SU-DHL-6 (cell line): ENCODE measurements at regions not wholly inside any gene's neighbourhood (a gene's known extent, or its start where the extent isn't known, plus 50 kb on each side); places are given as distances from the start of the nearest gene placed in this dataset.

ENCODE experiments used
- H2AFZ ChIP-seq: fragments of 200-600 bp; sonication (generic); 2 replicates; pipeline ENCODE4 v1.6.1; 2014; ENCODE audit warnings: low read depth, mild to moderate bottlenecking, moderate library complexity, mixed read lengths, antibody characterized with exemption, low read length; ENCODE audit not compliant: severe bottlenecking
- H3F3A ChIP-seq: fragments of 200-600 bp; shearing (Covaris generic); 2 replicates; pipeline ENCODE4 v1.6.0; 2016; ENCODE audit warnings: antibody characterized with exemption, mild to moderate bottlenecking; ENCODE audit not compliant: insufficient read depth
- H3K27ac ChIP-seq: fragments of 200-600 bp; sonication (generic); 2 replicates; pipeline ENCODE4 v1.5.1; 2016; ENCODE audit warnings: low read depth, mild to moderate bottlenecking, low read length, moderate library complexity, mixed read lengths
- H3K27me3 ChIP-seq: fragments of 200-600 bp; sonication (generic), shearing (Covaris generic); 2 replicates; pipeline ENCODE4 v1.6.0; 2014; ENCODE audit warnings: mild to moderate bottlenecking, low read length
- H3K36me3 ChIP-seq: fragments of 200-600 bp; sonication (generic); 2 replicates; pipeline ENCODE4 v1.6.1; 2014; ENCODE audit warnings: mild to moderate bottlenecking, low read length, mixed read lengths
- H3K4me2 ChIP-seq: fragments of 300-600, 200-600 bp; shearing (Covaris generic), sonication (generic); 2 replicates; pipeline ENCODE4 v1.6.0; 2014; ENCODE audit warnings: low read length, low read depth, mild to moderate bottlenecking; ENCODE audit not compliant: poor library complexity, severe bottlenecking
- H3K4me3 ChIP-seq: fragments of 200-600 bp; sonication (generic); 2 replicates; pipeline ENCODE4 v1.5.1; 2014; ENCODE audit warnings: antibody characterized with exemption, low read length, mild to moderate bottlenecking, mixed read lengths; ENCODE audit not compliant: insufficient read depth, poor library complexity, severe bottlenecking
- H3K79me2 ChIP-seq: fragments of 200-600 bp; sonication (generic); 2 replicates; pipeline ENCODE4 v1.6.1; 2014; ENCODE audit warnings: mild to moderate bottlenecking, low read length, moderate library complexity; ENCODE audit not compliant: insufficient read depth
- H3K9ac ChIP-seq: fragments of 200-600 bp; sonication (generic); 2 replicates; pipeline ENCODE4 v1.7.0; 2014; ENCODE audit warnings: mild to moderate bottlenecking, low read length
- H3K9me2 ChIP-seq: fragments of 200-600 bp; sonication (generic); replicated peaks from 2 replicates; pipeline ENCODE4 v1.6.1; 2014; ENCODE audit warnings: low read length; ENCODE audit not compliant: insufficient read depth
- H3K9me3 ChIP-seq: fragments of 200-600 bp; sonication (generic); 2 replicates; pipeline ENCODE4 v1.6.1; 2014; ENCODE audit warnings: low read length, mixed read lengths; ENCODE audit not compliant: insufficient read depth
- H4K20me1 ChIP-seq: fragments of 200-600 bp; sonication (generic); 2 replicates; pipeline ENCODE4 v1.6.1; 2014; ENCODE audit warnings: low read depth, mild to moderate bottlenecking, antibody characterized with exemption, low read length, moderate library complexity, mixed read lengths
- CTCF ChIP-seq: fragments of 200-600 bp; sonication (generic); IDR thresholded peaks from one replicate; pipeline ENCODE4 v1.5.1; 2017; ENCODE audit warnings: antibody characterized with exemption, mild to moderate bottlenecking, low read length, moderate library complexity; ENCODE audit not compliant: insufficient read depth, poor library complexity, severe bottlenecking
- EZH2phosphoT487 ChIP-seq: fragments of 200-600 bp; sonication (generic), shearing (Covaris generic); conservative IDR thresholded peaks from 2 replicates; pipeline ENCODE4 v1.6.1; 2018; ENCODE audit warnings: mild to moderate bottlenecking, antibody characterized with exemption, low read length, moderate library complexity, mixed read lengths

- no peak for TF ChIP-seq EZH2phosphoT487
- TF ChIP-seq CTCF, result no peak
- H3K36me3 ChIP-seq, result no peaks in the 10 kb centered on the region
- no peaks in the 10 kb centered on the region for H3K79me2 ChIP-seq
- no peaks in the 10 kb centered on the region for H3K9me2 ChIP-seq
- no peak overlapping the region for H3K9ac ChIP-seq
- no peaks in the 10 kb centered on the region for H4K20me1 ChIP-seq
- no peak overlapping the region for H2AFZ ChIP-seq
- H3K27me3 ChIP-seq, result no peaks in the 10 kb centered on the region
- H3K4me2 ChIP-seq, result no peak overlapping the region
- H3K4me3 ChIP-seq, result no peak overlapping the region
- no peak overlapping the region for H3K27ac ChIP-seq
- H3F3A ChIP-seq, result peaks cover 5% of the 10 kb centered on the region; the same call in 1 of the 2 replicates
- no peaks in the 10 kb centered on the region for H3K9me3 ChIP-seq
Measured at GRCh38 chr5:40037713-40038112, 612.9 kb upstream of the DAB2 start.

- Histone ChIP-seq H3F3A (peaks cover 5% of the 10 kb centered on the region; the same call in 1 of the 2 replicates), H3K36me3 (no peaks in the 10 kb centered on the region), H3K79me2 (no peaks in the 10 kb centered on the region), H3K9ac (no peak overlapping the region), H3K27ac (no peak overlapping the region), H3K27me3 (no peaks in the 10 kb centered on the region), H3K9me2 (no peaks in the 10 kb centered on the region), H3K4me3 (no peak overlapping the region), H3K9me3 (no peaks in the 10 kb centered on the region), H2AFZ (no peak overlapping the region), H4K20me1 (no peaks in the 10 kb centered on the region), H3K4me2 (no peak overlapping the region)
- TF ChIP-seq EZH2phosphoT487 (no peak), CTCF (no peak)
Measured at GRCh38 chr5:40034441-40034840, 609.7 kb upstream of the DAB2 start.

- Histone ChIP-seq H3K9me2 (no peaks in the 10 kb centered on the region), H3K4me2 (peak overlapping the region; percentile 56), H3K79me2 (no peaks in the 10 kb centered on the region), H3K9me3 (no peaks in the 10 kb centered on the region), H3K27me3 (no peaks in the 10 kb centered on the region), H3K9ac (no peak overlapping the region), H4K20me1 (no peaks in the 10 kb centered on the region), H3K27ac (peak overlapping the region; percentile 70), H3K4me3 (no peak overlapping the region), H3F3A (peaks cover 5% of the 10 kb centered on the region; the same call in 1 of the 2 replicates), H2AFZ (no peak overlapping the region), H3K36me3 (no peaks in the 10 kb centered on the region)
- no peak for TF ChIP-seq EZH2phosphoT487
- TF ChIP-seq CTCF, result no peak
Measured at GRCh38 chr5:40033411-40033810, 608.6 kb upstream of the DAB2 start.

GRCh38 chr5:40033009-40033408, 608.2 kb upstream of the DAB2 start:
- no peak for TF ChIP-seq EZH2phosphoT487
- no peak for TF ChIP-seq CTCF
- Histone ChIP-seq H3K27ac (peak overlapping the region; percentile 70), H4K20me1 (no peaks in the 10 kb centered on the region), H3K9ac (no peak overlapping the region), H3K4me3 (no peak overlapping the region), H3K4me2 (peak overlapping the region; percentile 56), H3K27me3 (no peaks in the 10 kb centered on the region), H3K9me2 (no peaks in the 10 kb centered on the region), H3F3A (peaks cover 5% of the 10 kb centered on the region; the same call in 1 of the 2 replicates), H3K79me2 (no peaks in the 10 kb centered on the region), H3K9me3 (no peaks in the 10 kb centered on the region), H3K36me3 (no peaks in the 10 kb centered on the region), H2AFZ (no peak overlapping the region)
